Fibroblast of the aortic adventitia (primary cell): ENCODE measurements at regions not wholly inside any gene's neighbourhood (a gene's known extent, or its start where the extent isn't known, plus 50 kb on each side); places are given as distances from the start of the nearest gene placed in this dataset. TPM values are rescaled to one million over a fixed set of nuclear protein-coding genes. Genes with fewer than 3 reads are reported as not detected.

ENCODE experiments used
- small RNA-seq: library from RNA; depleted of rRNA; stranded (forward); fragments of <200 nt; gene quantifications from one replicate; pipeline ENCODE3, GENCODE V24; 2012

Small RNA genes lying in the stretch of these regions (small RNA-seq; reads per million reads assigned to genes)
- not detected for gene MIR4527
